AG09309 (cell line): ENCODE measurements at regions not wholly inside any gene's neighbourhood (a gene's known extent, or its start where the extent isn't known, plus 50 kb on each side); places are given as distances from the start of the nearest gene placed in this dataset.

Experiments
- DNase-seq: peaks from one replicate; pipeline ENCODE4 v3.0.0-alpha.2; 2010; ENCODE audit warnings: low read depth
- H3K4me3 ChIP-seq: 2 replicates; pipeline ENCODE4 v1.5.1; 2011; ENCODE audit warnings: mild to moderate bottlenecking, low read depth, low read length, moderate library complexity; ENCODE audit not compliant: control insufficient read depth
- CTCF ChIP-seq: IDR thresholded peaks from 2 replicates; pipeline ENCODE4 v1.5.1; 2011; ENCODE audit warnings: mild to moderate bottlenecking, low read depth, low read length, inconsistent platforms; ENCODE audit not compliant: insufficient read depth, control insufficient read depth; ENCODE audit errors: missing control alignments

DNA sequence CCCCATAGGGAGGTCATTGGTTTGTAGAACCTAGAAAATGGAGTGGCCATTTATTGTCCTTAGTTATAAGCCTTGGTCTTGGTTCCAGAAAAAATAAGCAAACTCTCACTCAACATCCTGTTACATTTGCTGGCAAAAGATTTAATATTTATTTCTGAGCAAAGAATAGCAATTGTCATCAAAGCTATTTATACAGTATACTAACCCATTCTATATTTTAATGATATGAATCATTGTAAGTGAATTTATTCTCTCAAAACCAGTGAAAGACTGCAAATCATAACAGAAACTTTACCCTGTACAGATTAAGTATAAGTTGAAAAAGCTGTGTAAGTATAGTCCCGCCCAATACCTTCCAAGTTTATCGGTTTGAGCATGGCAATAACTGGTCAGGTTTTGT is 364.4 kb downstream of the CD109 start:
- no peak overlapping the region for H3K4me3 ChIP-seq
- TF ChIP-seq CTCF, result no peak
- DNase-seq, result no peak

DNA sequence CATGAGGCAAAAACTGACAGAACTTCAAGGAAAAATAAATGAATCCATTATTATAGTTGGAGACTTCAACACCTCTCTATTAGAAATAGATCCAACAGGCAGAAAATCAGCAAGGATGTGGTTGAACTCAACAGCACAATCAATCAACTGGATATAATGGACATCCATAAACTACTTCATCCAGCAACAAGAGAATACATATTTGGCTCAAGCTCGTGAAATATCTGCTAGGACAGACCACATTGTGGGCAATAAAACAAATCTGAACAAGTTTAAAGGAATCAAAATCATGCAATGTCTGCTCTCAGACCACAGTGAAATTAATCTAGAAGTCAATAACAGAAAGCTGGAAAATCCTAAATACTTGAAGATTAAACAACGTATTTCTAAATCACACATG is 362.6 kb downstream of the CD109 start:
- no peak for DNase-seq
- TF ChIP-seq CTCF, result no peak
- H3K4me3 ChIP-seq, result no peak overlapping the region

GRCh38 chr6:74057326-74057725 is 361.3 kb downstream of the CD109 start:
- H3K4me3 ChIP-seq, result no peak overlapping the region
- TF ChIP-seq CTCF, result no peak
- no peak for DNase-seq

DNA sequence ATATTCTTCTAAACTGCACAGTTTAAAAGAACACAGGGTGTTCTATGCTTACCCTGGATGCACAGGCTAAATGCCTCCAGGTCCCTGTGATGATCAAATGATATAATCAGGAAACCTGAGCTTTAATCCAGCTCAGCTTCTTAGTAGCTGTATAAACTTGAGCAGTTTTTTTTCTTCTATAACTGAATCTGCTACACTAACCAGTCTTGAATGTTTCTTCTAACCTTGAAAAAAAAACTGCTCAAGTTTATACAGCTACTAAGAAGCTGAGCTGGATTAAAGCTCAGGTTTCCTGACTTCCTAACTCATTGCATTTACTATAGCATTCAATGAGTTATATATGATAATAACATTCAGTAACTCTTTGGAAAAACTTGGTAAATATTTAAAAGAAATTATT is 358.2 kb downstream of the CD109 start:
- no peak for TF ChIP-seq CTCF
- no peak for DNase-seq
- no peak overlapping the region for H3K4me3 ChIP-seq

GRCh38 chr6:74050921-74051320 is 354.9 kb downstream of the CD109 start:
- TF ChIP-seq CTCF, result no peak
- no peak overlapping the region for H3K4me3 ChIP-seq
- DNase-seq, result no peak

- H3K4me3 ChIP-seq, result no peak overlapping the region
- no peak for DNase-seq
- no peak for TF ChIP-seq CTCF
These were observed 352.4 kb downstream of the CD109 start for GRCh38 chr6:74048387-74048786.

DNA sequence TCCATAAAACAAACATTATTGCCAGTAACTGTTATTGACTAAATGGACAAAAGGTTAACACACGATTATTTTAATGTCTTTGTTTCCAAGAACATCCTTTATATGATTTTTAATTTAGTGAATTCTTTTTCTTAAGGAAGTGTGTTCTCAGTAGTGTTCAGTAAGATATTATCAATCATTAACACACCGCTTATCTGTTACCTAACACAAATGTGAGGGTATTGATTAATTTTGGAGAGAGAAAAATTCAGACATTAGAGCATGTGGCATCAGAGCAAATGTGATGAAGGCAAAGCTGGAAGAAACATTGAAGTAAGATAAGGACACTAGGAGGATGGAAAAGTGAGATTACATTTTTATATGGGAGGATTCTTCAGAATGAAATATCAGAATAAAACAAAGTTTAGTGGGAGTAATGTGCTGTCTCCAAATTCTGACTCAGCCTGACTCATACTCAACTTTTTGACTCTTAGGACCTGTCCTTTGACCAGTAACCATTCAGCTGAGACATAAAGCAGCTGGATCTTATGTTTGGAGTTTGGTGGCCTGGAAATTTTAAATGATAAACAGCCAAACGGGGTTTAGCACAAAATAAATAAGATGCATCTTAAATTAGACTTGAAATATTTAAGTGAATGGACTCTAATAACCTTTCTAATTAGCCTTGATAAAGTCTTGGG is 348.6 kb downstream of the CD109 start:
- TF ChIP-seq CTCF, result no peak
- no peak for DNase-seq
- H3K4me3 ChIP-seq, result no peak overlapping the region
